MM.1S (cell line): ENCODE measurements at regions not wholly inside any gene's neighbourhood (a gene's known extent, or its start where the extent isn't known, plus 50 kb on each side); places are given as distances from the start of the nearest gene placed in this dataset.

Source experiments
- CTCF ChIP-seq: fragments of 300-600 bp; sonication (generic); IDR thresholded peaks from 2 replicates; pipeline ENCODE4 v1.5.1; 2016; ENCODE audit warnings: antibody characterized with exemption, low read length, mixed read lengths
- EZH2 ChIP-seq: fragments of 300-600 bp; sonication (generic); optimal IDR thresholded peaks from 2 replicates; pipeline ENCODE3; 2017; ENCODE audit warnings: low read depth, mild to moderate bottlenecking, antibody characterized with exemption, low read length, mixed read lengths

- TF ChIP-seq EZH2 = no peak
- TF ChIP-seq CTCF = no peak
Measured at GRCh38 chr5:23316060-23316591, 191.3 kb upstream of the PRDM9 start.
